HG03280 (cell line): ENCODE measurements at regions not wholly inside any gene's neighbourhood (a gene's known extent, or its start where the extent isn't known, plus 50 kb on each side); places are given as distances from the start of the nearest gene placed in this dataset.

Source experiments
- ATAC-seq: cut with Tn5 transposase; IDR thresholded peaks from one replicate; pipeline ENCODE4 v1.9.1; 2021; ENCODE audit warnings: mild to moderate bottlenecking, moderate library complexity; ENCODE audit not compliant: unreplicated experiment

DNA sequence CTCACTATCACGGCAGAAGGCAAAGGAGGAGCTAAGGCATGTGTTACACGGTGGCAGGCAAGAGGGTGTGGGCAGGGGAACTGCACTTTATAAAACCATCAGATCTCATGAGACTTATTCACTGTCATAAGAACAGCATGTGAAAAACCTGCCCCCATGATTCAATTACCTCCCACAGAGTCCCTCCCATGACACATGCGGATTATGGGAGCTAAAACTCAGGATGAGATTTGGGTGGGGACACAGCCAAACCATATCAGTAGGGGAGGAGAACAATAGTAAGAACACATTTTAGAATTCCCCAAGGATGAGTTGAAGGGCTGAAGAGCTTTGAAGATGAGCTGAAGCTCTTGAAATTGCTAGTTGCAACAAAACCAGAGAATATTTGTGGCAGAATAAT is 287.9 kb downstream of the SMARCA2 start:
- no peak for ATAC-seq

DNA sequence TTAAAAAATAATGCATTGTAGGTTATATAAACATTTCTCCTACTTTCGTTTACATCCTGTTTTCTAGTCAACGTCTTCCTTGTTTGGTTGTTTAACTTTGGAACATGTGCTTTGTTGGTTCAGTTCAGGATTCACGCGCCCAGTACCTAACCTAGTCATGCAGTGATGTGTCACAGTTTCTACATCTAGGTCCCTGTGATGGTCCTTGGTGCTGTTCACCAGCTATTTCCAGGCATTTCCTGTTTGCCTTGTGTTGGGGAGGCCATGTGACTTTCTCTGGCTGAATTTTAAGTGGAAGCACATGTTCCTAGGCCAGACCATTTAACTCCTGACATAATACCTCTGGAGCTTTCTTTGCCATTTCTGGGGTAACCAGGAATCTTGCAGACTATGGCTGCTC is 292.3 kb downstream of the SMARCA2 start:
- no peak for ATAC-seq

DNA sequence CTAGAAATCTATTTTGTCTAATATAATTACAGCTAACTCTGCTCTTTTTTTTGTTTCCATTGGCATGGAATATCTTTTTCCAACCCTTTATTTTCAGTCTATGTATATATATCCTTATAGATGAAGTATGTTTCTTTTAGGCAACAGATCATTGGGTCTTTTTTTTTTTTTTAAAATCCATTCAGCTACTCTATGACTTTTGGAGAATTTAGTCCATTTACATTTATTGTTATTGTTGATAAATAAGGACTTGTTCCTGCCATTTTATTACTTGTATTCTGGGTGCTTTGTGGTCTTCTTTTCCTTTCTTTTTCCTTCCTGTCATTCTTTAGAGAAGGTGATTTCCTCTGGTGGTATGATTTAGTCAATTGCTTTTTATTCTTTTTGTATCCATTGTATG is 296.8 kb downstream of the SMARCA2 start:
- ATAC-seq, result no peak

DNA sequence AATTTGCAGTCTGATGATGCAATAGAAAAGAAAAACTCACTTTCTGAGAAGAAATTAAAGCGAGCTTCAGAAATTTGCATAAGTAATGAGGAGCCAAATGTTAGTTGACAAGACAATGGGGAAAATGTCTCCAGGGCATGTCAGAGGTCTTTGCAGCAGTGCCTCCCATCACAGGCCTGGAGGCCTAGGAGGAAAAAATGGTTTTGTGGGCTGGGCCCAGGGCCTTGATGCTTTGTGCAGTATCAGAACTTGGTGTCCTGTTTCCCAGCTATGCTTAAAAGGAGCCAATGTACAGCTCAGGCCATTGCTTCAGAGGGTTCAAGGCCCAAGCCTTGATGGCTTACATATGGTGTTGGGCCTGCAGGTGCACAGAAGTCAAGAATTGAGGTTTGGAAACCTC is 298.4 kb downstream of the SMARCA2 start:
- no peak for ATAC-seq

DNA sequence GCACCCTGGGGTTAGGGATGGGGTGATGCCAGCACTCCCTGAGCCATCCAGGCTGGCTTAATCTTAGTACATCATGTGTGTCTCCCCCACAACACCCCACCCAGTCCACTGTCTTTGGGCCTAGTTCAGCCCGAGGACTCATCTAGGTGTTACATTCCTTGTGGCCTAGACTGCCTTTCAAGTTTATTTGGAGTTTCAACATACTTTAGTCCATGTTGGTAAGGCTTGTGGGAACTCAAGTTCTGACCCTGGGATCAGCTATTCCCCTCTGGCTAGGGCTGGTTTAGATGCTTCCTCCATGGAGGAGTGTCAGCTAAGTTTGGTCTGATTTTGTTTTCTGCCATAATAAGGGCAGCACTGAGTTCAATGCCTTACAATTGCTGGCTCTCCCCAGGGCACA is 302.4 kb downstream of the SMARCA2 start:
- no peak for ATAC-seq

DNA sequence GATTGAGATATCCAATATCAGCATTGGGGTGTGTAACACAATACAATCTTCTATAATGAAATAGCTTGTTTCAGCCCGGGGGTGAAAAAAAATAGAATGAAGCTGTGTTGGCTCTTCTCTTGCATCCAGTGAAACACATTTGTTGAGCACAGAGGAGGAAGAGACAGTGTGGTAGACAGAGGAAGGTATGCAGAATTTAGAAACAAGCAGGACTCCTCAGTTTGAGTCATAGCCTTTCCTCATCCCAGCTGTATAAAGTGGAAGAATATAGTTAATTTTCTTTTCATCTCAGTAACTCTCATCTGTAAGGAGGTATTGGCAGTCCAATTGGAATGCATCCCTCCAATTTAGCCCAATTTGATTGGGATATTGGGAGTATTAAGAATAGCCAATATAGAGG is 302.2 kb upstream of the VLDLR start:
- ATAC-seq, result no peak

DNA sequence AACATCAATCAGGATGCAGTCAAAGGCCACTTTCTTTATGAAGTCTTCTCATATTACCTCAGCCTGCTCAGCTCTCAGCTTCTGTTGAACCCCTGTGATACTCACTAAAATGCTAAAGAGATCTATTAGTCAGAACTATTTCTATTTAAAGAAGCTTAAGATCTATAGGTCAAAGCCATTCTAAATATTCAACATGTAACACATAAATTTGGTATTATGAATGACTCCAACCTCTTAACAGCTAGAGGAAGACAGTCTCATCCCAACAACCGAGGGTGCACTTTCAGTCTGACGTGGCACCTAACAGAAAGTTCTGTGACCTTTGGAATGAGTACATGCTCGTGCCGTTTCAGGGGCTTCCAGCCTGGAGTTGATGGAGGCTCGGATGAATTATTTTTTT is 301.5 kb upstream of the VLDLR start:
- ATAC-seq, result no peak

DNA sequence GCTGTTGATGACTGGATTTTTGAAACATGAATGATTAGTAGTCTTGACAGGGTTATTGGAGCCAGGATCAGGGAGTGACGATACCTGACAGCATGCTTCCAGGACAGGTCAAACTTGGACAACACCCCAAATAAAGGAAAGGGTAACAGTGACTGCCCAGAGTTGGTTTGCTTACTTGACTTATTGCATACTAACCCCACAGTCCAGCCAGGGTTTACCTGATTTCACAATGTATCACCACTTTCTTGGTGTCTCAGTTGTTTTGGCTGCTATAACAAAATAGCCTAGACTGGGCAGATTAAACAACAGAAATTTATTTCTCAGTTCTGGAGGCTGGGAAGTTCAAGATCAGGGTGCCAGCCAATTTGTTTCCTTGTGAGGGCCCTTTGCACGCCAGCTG is 301.0 kb upstream of the VLDLR start:
- ATAC-seq, result no peak

DNA sequence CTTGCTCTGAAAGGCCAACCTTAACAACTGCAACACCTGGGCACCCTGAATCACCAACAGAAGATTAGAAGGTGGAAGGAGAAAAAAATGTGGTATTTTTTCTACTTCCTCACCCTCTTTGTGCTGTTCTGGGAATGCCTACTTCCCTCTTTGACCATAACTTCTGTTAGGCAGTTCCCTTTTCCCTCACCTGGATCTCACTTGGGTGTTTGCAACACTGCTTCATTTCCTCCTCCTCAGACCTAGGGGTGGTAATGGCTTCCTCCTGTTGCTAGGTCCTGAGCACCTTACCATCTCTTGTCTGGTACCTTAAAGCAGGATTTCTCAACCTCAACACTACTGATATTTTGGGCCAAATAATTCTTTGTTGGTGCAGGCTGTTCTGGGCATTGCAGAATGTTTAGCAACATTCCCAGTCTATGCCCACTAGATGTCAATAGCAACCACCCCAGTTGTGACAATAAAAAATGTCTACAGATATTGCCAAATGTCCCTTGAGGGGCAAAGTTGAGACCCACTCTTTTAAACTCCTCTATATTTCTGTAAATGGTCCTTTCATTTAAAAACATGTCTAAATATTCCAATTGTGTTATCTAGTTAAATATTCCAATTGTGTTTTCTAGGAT is 300.0 kb upstream of the VLDLR start:
- no peak for ATAC-seq

DNA sequence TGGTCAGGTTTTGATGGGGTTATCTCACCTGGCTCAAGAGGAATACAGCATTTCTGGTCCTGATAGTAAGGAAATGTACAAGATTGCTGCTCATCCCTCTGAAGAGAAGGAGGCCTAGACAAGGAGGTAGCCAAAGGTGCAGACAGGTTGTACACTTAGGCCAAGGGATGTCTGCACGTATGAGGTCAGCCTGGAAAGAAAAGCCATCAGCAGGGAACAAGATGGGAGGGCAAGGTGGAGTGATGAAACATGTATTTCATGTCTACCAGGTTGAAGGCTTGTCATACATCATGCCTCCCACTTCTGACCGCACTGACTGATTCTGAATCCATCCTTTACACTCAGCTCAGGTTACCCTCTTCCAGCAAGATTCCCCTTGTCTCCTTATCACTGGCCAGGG is 296.8 kb upstream of the VLDLR start:
- ATAC-seq, result no peak

DNA sequence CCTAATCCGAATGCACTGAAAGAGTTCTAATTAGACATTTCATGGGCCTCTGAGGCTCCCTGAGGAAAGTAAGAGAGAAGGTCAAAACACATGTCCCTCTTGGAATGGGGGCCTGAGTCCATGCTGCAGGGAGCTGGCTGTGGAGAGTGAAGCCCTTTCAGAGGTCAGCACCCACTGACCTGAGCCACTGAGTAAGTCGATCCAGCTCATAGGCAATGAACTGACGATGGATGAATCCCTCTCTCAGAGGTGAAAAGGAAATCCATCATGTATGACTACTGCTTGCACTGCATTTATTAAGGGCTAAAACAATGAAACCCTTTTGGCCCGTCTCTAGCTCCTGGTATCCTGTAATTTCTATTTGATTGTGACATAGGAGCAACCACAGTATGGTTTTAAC is 288.9 kb upstream of the VLDLR start:
- ATAC-seq, result no peak

DNA sequence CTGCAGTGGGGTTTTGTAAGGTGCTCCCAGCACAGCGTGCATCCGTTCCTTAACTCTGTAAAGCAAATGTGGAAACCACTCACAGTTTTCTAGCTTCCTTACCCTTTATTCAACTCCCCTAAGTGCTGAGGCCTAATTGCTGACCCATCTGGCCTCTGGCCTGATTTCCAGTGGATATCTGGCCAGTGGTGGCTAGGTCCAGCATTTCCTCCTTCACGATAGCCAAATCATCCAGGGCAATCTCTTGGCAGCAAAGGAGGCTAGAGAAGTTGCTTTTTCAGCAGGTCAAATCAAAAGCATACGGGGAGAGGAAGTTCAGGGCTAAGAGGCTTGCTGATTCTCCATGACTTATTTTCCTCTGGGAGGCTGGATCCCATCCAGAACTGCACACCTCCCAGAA is 286.3 kb upstream of the VLDLR start:
- no peak for ATAC-seq

DNA sequence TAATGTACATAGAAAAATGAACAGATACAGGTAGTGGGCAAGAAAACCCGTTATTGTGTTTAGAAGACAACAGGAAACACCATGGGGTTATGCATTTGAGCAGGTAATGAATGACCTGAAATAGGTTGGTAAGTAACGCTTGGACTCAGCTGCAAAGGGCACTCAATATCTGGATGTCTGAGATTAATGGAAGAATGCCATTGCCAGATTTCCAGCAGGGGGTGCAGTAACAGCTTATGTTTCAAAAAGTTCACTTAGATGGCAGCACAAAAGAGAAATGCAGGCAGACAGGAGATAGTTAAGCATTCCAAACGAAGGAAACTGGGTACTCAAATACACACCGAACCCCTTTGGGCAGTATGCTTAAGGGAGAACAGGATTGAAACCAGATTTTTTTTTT is 285.5 kb upstream of the VLDLR start:
- no peak for ATAC-seq

DNA sequence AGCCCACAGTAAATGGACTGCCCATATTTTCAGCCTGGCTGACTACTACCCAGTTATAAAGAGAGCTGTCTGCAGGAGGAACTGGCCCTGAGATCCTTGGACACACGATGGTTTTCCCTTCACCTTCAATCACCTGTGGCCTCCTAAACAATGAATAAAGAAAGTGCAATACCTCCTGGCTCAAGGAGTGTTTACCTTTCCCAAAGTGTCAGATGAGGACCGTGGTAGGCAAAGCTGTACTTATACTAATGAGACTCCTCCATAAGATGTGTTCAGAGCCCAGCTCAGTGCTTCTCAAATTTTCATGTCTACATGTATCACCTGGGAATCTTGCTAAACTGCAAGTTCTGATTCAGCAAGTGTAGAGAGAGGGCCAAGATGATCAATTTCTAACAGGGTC is 284.5 kb upstream of the VLDLR start:
- no peak for ATAC-seq

DNA sequence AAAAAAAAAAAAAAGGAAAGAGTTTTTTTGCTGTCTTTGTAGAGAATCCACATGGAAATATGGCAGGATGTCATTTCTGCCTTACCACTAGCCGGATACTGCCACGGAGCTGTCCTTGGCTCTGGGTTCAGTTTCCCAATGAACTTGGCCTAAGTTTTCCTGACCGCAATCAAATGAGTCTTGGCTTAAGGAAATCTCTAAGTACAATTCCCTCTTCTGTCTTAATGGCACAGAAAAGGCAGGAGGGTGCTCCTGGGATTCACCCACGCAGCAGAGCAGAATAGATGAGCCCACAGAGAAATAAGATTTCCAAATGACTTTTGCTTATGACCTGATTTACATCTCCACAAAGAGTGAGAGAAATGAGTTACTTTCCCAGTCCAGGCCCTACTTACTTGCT is 284.0 kb upstream of the VLDLR start:
- ATAC-seq, result no peak

DNA sequence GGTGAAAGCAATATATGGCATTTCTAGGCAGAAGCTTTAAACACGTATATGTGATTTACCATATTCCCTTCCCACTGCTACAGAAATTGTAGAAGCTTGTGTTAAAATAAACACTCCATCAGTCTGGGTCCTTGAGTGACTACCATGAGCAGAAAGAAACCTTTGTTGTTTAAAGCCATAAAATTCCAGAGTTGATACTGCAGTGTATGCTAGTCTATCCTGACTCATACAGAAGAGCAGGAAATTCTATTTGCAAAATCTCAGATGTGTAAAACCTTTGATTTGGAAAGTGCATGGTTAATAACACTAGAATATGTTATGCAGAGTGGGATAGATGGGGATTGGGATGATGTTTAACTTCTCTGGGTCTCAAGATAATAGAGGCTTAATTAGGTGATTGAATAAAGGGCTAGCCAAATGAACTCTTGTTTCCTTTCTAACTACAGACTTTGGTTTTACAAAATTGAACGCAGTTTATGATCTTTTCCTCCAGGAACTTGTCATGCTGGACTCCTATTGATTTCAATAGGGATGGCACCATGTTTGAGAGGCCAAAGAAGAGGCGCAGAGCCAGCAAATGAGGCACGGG is 282.7 kb upstream of the VLDLR start:
- ATAC-seq, result no peak

DNA sequence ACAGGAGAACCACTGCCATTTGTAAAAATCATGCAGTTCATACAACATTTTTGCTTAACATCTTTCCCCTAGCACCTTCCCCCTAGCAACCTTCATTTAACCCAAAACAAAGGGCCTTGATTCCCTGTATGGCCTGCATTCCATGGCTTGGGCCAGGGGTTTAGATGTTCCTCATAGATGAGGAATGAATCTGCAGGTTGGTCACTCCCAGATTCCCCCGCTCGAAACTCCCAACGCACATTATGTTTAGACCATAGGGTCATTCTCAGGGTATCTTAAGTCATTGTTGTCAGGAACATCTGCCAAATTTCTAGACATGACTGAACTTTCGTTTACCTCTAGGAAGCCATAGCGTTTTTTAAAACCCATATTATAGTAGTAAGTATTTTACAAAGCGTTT is 282.2 kb upstream of the VLDLR start:
- ATAC-seq, result no peak

DNA sequence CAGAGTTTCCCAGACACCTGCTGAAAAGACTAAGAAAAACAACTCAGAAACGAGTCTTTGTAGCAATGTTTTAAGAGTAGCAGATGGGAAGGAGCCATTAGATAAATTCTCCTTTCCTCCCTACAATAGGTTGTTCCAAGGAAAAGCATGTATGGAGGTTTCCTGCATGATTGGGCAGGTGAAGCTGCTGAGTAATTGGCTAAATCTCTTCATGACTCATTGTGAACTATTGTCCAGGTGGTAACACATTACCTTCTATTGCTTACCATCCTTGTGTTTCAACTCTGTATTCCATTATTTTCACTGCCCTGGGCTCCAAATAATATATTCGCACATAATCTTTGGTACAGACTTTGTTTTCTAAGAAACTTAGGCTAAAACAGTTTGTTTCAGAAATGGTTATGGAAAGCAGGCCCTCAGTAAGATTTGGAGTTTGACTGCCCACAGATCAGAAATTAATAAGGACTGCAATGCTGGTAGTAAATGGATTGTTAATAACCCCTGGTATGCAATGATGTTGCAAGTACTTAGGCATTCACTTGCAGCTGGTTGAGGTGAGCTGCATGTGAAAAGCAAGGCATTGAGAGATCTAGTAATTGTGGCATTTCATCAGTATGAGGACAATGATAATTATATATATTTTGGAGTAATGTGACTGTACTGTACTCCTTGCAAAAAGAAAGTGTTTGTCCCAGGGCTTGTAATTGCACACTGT is 281.4 kb upstream of the VLDLR start:
- ATAC-seq, result no peak

DNA sequence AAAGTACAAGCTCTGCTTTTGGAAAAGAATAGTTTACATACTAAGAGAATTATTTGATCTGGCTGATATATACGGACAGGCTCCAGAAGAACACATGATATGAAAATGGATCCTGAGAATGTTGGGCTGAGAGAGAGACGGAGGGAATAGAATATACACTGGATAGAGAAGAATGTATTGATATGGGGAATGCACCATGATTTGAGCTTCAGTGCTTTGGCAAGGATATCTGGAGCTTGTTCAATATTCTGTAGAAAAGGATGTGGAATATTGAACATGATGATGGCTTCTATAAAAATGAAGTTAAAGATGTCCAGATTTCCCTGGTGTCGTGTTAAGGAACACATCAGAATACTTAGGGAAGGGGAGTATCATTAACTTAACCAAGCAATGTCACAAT is 280.5 kb upstream of the VLDLR start:
- no peak for ATAC-seq

DNA sequence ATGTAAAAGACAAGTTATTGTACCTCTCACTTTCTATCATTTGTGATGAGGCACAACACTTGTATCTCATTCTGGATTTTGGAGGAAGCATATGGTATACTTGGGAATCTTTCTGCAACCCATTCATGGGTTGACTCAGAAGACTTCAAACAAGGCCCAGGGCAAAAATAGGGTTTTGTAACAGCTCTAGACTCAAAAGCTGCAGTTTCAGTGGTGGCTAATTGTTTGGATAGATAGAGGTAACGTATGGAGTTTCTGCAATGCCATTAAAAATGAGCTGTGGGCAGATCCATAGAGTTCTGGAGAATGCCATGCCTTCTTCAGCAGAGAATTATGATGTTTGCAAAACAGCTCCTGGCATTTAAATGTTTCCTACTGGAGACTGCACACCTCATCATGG is 279.6 kb upstream of the VLDLR start:
- ATAC-seq, result no peak

DNA sequence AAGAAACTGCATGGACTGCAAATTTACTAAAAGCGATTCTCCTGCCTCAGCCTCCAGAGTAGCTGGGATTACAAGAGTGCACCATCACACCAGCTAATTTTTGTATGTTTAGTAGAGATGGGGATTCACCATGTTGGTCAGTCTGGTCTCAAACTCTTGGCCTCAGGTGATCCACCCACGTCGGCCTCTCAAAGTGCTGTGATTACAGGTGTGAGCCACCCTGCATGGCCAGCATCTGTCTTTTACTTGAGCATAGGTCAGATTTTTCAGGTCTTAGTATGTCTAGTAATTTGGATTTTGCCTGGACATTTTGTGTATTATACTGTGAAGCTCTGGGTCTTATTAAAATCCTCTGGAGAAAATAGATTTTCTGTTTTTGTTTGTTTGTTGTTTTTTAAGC is 277.8 kb upstream of the VLDLR start:
- ATAC-seq, result no peak

DNA sequence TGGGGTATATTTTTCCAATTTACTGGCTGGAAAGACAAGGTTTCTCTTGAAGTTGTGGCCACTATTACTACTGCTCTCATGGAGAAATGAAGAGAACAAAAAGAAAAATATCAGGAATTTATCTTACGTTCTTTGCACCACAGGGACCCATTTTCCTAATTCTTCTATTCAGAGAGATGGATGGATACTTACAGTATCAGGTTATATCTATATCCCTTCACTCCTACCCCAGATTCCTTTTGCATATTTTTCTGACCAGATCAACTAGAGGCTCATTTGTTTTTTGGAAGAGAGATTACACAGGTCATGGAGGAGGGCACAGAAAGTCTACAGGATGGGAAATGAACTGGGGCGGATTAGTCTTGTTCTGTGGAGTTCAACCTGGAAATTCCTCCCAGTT is 277.2 kb upstream of the VLDLR start:
- no peak for ATAC-seq

DNA sequence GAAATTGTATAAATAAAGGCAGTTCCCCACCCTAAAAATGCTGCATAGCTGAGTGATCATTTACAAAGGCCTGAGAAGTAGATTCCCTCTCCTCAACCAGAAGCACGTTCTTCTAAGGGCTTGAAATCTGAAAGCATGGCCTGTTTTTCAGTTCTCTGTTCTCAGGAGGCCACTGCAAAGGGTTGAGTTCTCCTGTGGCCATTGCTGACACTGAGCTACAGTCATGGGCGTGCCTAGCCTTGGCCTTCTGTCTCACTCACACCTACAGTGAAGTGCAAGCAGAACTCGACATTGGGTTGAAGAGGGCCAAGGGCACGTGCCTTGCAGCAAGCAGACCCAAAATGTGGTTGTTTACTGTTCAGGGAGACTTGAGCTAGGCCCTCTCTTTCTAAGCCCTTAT is 276.6 kb upstream of the VLDLR start:
- no peak for ATAC-seq
